Keratinocyte (primary cell): ENCODE measurements at regions not wholly inside any gene's neighbourhood (a gene's known extent, or its start where the extent isn't known, plus 50 kb on each side); places are given as distances from the start of the nearest gene placed in this dataset.

ENCODE experiments used
- DNase-seq: peaks from one replicate; pipeline ENCODE4 v3.0.0-alpha.2; 2011; ENCODE audit warnings: low read depth, missing footprints, low spot score
- FAIRE-seq: peaks from 2 replicates; lab custom pipeline; 2011; peaks lifted over from hg19 to GRCh38; lab: Jason Lieb, UNC
- H2AFZ ChIP-seq: 2 replicates; pipeline ENCODE4 v1.6.0; 2012; ENCODE audit warnings: low read length, control low read depth, inconsistent platforms; ENCODE audit not compliant: control insufficient read depth
- H3K27ac ChIP-seq: 2 replicates; pipeline ENCODE4 v1.5.1; 2011; ENCODE audit warnings: low read length; ENCODE audit not compliant: control insufficient read depth, insufficient read depth
- H3K27me3 ChIP-seq: 3 replicates; pipeline ENCODE4 v1.6.0; 2011; ENCODE audit warnings: low read length; ENCODE audit not compliant: control insufficient read depth, insufficient read depth; ENCODE audit errors: extremely low read depth
- H3K36me3 ChIP-seq, 2 experiments: 2 replicates in 1 of 2; 3 replicates in 1 of 2; pipeline ENCODE4 v1.5.1; 2011; ENCODE audit warnings: low read length in 2 of 2, mild to moderate bottlenecking in 1 of 2; ENCODE audit not compliant: control insufficient read depth in 2 of 2, insufficient read depth in 2 of 2; ENCODE audit errors: extremely low read depth in 1 of 2
- H3K4me1 ChIP-seq: 3 replicates; pipeline ENCODE4 v1.5.1; 2011; ENCODE audit warnings: low read length; ENCODE audit not compliant: control insufficient read depth, insufficient read depth; ENCODE audit errors: extremely low read depth
- H3K4me2 ChIP-seq: 3 replicates; pipeline ENCODE4 v1.6.0; 2011; ENCODE audit warnings: low read depth, low read length; ENCODE audit not compliant: control insufficient read depth, insufficient read depth; ENCODE audit errors: extremely low read depth
- H3K4me3 ChIP-seq, 3 experiments: fragments of 200-600 bp in 1 of 3; sonication (generic) in 1 of 3; 2 replicates in 2 of 3; 3 replicates in 1 of 3; pipeline ENCODE4 v1.5.1; 2011 to 2016; ENCODE audit warnings: low read length in 3 of 3, mild to moderate bottlenecking in 3 of 3, control low read depth in 2 of 3, inconsistent platforms in 1 of 3, low read depth in 1 of 3, mixed read lengths in 1 of 3, mixed run types in 1 of 3, moderate library complexity in 1 of 3; ENCODE audit not compliant: control insufficient read depth in 2 of 3, insufficient read depth in 2 of 3; ENCODE audit errors: extremely low read depth in 1 of 3
- H3K79me2 ChIP-seq: 2 replicates; pipeline ENCODE4 v1.6.0; 2012; ENCODE audit warnings: low read length; ENCODE audit not compliant: control insufficient read depth, insufficient read depth
- H3K9ac ChIP-seq: 3 replicates; pipeline ENCODE4 v1.6.0; 2011; ENCODE audit warnings: low read length; ENCODE audit not compliant: control insufficient read depth, insufficient read depth; ENCODE audit errors: extremely low read depth
- H3K9me1 ChIP-seq: 3 replicates; pipeline ENCODE4 v1.6.0; 2011; ENCODE audit warnings: low read length; ENCODE audit not compliant: control insufficient read depth, insufficient read depth; ENCODE audit errors: extremely low read depth
- H3K9me3 ChIP-seq: 2 replicates; pipeline ENCODE4 v1.5.1; 2012; ENCODE audit warnings: low read depth, low read length; ENCODE audit not compliant: control insufficient read depth
- H4K20me1 ChIP-seq: 3 replicates; pipeline ENCODE4 v1.6.0; 2011; ENCODE audit warnings: low read length; ENCODE audit not compliant: control insufficient read depth, insufficient read depth; ENCODE audit errors: extremely low read depth
- EZH2 ChIP-seq: IDR thresholded peaks from one replicate; pipeline ENCODE4 v1.6.1; 2012; ENCODE audit warnings: inconsistent platforms, mild to moderate bottlenecking, low read length, moderate library complexity
- dilution Hi-C: fragments of 300-500 bp; cut with MboI; formaldehyde crosslinking; loops from one replicate; pipeline ENCODE4 v1.7.0; 2020; ENCODE audit warnings: low sequenced_read_pairs; ENCODE audit not compliant: extremely low pct_ligation_motif_present
- TF ChIP-seq, protein P1 (sequence below), 3 experiments: IDR thresholded peaks in 1 of 3; conservative IDR thresholded peaks in 1 of 3; optimal IDR thresholded peaks in 1 of 3; 2 replicates in 2 of 3; 3 replicates in 1 of 3; pipeline versions ENCODE3 to v1.5.1; 2011; ENCODE audit warnings: low read length in 3 of 3, mild to moderate bottlenecking in 3 of 3, moderate library complexity in 2 of 3, control low read depth in 1 of 3, inconsistent platforms in 1 of 3; ENCODE audit not compliant: insufficient read depth in 2 of 3; ENCODE audit errors: extremely low read depth in 1 of 3

DNA sequence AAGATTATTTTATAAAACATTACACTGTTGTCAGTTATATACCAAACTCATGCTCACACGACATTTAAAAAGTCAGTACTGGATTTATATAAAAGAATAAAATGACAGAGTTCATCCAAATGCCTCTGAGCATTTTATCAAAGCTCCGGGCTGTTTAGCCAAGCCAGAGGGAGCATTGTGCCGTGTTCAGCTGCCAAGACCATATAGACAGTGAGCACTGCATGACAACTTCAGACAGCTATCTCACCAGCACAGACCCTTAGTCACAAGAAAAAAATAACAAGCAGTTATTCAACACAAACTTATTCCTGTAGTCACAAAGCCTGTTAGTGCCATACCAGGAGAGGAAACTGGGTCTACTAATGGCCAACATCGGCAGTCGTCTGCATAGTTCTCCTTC, 88.0 kb upstream of the PBX1 start:
- no peak overlapping the region for H2AFZ ChIP-seq
- H3K4me1 ChIP-seq = peaks cover 4% of the 10 kb centered on the region
- H4K20me1 ChIP-seq = no peaks in the 10 kb centered on the region
- no peak overlapping the region for H3K9ac ChIP-seq
- no peaks in the 10 kb centered on the region for H3K9me1 ChIP-seq
- H3K9me3 ChIP-seq = no peaks in the 10 kb centered on the region
- H3K27me3 ChIP-seq = no peaks in the 10 kb centered on the region
- DNase-seq (no peak), FAIRE-seq (no peak)
- H3K27ac ChIP-seq = no peak overlapping the region
- dilution Hi-C loops = no loop called here
- H3K36me3 ChIP-seq = no peaks in the 10 kb centered on the region
- no peaks in the 10 kb centered on the region for H3K79me2 ChIP-seq
- TF ChIP-seq EZH2 = no peak
- TF ChIP-seq, protein P1, sequence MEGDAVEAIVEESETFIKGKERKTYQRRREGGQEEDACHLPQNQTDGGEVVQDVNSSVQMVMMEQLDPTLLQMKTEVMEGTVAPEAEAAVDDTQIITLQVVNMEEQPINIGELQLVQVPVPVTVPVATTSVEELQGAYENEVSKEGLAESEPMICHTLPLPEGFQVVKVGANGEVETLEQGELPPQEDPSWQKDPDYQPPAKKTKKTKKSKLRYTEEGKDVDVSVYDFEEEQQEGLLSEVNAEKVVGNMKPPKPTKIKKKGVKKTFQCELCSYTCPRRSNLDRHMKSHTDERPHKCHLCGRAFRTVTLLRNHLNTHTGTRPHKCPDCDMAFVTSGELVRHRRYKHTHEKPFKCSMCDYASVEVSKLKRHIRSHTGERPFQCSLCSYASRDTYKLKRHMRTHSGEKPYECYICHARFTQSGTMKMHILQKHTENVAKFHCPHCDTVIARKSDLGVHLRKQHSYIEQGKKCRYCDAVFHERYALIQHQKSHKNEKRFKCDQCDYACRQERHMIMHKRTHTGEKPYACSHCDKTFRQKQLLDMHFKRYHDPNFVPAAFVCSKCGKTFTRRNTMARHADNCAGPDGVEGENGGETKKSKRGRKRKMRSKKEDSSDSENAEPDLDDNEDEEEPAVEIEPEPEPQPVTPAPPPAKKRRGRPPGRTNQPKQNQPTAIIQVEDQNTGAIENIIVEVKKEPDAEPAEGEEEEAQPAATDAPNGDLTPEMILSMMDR (optimal IDR thresholded peaks at IDR 0.05 in 1 of 3, IDR thresholded peaks at IDR 0.05 in 1 of 3, conservative IDR thresholded peaks at IDR 0.05 in 1 of 3; ENCODE audit: extremely low read depth in 1 of 3, insufficient read depth in 2 of 3, low read length in 3 of 3) = no peak
- no peak overlapping the region for H3K4me3 ChIP-seq
- H3K4me2 ChIP-seq = no peak overlapping the region

DNA sequence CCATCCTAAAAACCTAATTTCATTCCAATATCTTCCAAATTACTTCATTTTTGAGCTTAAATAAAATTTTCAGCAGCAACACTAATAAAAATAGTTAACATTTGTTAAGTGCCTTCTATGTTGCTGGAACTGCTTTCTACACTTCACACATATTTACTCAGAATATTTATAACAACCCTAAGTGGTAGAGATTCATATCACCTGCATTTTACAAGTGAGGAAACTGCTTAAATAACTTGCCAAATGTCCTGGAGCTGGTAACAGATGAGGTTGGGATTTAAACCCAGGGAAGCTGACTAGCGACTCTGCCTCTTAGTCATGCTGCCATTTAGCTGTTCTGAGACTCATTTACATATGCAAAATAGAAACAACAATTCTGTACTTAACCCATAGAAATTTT, 86.1 kb upstream of the PBX1 start:
- no peak overlapping the region for H2AFZ ChIP-seq
- H3K9me1 ChIP-seq = no peaks in the 10 kb centered on the region
- H3K36me3 ChIP-seq = no peaks in the 10 kb centered on the region
- H3K9me3 ChIP-seq = no peaks in the 10 kb centered on the region
- H3K4me2 ChIP-seq = no peak overlapping the region
- no peak overlapping the region for H3K27ac ChIP-seq
- DNase-seq (no peak), FAIRE-seq (no peak)
- no peaks in the 10 kb centered on the region for H3K27me3 ChIP-seq
- no peaks in the 10 kb centered on the region for H3K79me2 ChIP-seq
- no peak overlapping the region for H3K9ac ChIP-seq
- TF ChIP-seq, protein P1 (optimal IDR thresholded peaks at IDR 0.05 in 1 of 3, IDR thresholded peaks at IDR 0.05 in 1 of 3, conservative IDR thresholded peaks at IDR 0.05 in 1 of 3; ENCODE audit: extremely low read depth in 1 of 3, insufficient read depth in 2 of 3, low read length in 3 of 3) = no peak
- no peak for TF ChIP-seq EZH2
- dilution Hi-C loops = no loop called here
- no peaks in the 10 kb centered on the region for H4K20me1 ChIP-seq
- no peak overlapping the region for H3K4me3 ChIP-seq
- peaks cover 4% of the 10 kb centered on the region for H3K4me1 ChIP-seq
